Fibroblast of skin of abdomen (primary cell): ENCODE measurements at regions not wholly inside any gene's neighbourhood (a gene's known extent, or its start where the extent isn't known, plus 50 kb on each side); places are given as distances from the start of the nearest gene placed in this dataset.

Experiments used
- DNase-seq: peaks from one replicate; pipeline ENCODE4 v3.0.0-alpha.2; 2013

DNA sequence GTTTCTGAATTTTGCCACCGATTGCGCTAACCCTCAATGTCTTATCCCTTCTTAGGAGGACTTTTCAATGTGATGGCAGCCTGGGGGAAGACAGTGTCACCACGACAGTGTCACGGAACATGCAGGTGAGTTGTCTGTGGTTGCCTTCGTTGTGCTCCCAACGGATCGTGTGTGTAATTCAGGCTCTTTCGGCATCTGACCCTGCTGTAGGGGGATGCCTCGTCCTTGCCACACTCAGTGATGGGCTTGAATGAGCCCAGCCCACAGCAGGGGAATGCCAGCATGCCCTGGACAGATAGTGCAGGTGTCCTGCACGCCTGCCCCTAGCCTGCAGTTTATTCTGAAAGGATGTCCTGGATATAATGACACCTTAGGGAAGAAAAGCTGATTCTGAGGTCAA is 123.8 kb upstream of the RTL1 start:
- DNase-seq, result no peak

- DNase-seq, result no peak
Measured at GRCh38 chr14:101027966-101028365, 124.4 kb upstream of the RTL1 start.

GRCh38 chr14:101028971-101029667 is 125.6 kb upstream of the RTL1 start:
- no peak for DNase-seq

GRCh38 chr14:101029668-101030290 is 126.3 kb upstream of the RTL1 start:
- no peak for DNase-seq

DNA sequence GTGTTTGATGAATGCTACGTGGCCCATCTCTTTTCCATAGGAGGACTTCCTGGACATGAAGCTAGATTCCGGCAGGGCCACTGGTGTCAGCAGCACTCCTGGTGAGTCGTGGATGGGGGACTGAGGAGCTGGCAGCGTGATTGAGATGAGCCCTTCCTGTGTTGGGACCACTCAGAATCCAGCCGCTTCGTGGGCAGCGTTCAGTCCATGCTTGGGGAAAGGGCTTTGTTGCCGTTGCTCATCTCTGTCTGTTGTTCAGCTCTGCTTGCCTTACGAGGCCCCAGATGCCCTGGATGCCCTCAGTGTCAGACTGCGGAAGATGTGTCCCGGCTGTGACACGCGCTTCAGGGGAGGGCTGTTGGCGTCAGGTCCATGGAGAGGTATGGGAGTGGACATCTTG is 127.1 kb upstream of the RTL1 start:
- no peak for DNase-seq

DNA sequence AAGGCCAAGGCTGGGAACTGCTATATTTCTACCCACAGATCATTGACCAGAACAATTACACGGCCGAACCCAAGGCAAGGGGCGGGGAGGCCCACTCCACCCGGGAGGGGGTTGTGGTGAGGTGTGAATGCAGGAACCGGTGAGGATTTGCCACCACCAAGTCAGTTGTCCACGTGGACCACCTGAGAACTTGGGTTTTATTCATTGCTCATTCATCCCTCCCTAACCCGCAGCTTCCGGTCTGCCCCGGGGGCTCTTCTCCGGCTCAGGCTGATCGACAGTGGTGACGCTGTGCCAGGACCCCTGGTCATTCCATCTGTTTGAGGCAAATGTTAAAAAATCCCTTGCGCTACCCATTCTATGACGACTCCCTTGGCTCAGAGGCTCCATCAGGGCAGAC is 127.7 kb upstream of the RTL1 start:
- no peak for DNase-seq

- no peak for DNase-seq
Measured at GRCh38 chr14:101031721-101032120, 128.2 kb upstream of the RTL1 start.

DNA sequence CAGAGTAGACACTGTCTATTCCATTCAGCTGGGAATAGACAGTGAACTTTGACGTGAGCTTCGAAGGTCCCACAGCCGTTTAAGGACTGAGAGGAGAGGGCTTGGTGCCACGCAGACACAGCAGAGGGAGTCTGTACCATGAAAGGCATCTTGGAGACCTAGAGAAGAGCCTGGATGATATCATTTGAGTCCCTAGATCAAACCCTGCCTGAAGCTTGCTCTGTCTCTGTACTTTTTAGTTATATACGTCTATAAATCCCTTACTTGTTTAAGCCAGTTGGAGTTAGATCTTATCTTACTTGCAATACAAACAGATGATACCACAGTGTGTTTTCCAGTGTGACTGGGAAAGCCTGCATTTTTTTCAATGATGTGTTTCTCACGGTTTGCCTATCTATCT is 128.9 kb upstream of the RTL1 start:
- DNase-seq, result no peak

DNA sequence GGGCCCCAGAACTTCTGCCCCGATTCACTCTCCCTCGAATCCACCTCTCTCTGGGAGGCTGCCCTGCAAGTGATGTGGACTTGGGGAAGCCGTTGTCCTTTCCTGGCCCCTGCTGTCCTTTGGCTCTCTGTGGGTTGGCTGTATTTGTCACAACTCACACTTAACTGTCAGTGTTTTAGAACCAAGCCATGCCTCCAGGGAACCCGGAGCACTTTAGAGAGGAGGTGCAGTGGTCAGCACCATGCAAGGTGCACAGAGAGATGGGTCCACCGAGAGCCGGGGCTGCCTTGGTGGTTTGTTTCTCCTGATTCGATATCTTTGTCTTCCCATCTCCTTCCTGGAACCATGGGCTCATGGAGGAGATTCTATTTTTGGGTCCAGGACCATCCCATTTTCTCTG is 129.5 kb upstream of the RTL1 start:
- DNase-seq, result no peak

GRCh38 chr14:101033446-101034165 is 130.1 kb upstream of the RTL1 start:
- no peak for DNase-seq

DNA sequence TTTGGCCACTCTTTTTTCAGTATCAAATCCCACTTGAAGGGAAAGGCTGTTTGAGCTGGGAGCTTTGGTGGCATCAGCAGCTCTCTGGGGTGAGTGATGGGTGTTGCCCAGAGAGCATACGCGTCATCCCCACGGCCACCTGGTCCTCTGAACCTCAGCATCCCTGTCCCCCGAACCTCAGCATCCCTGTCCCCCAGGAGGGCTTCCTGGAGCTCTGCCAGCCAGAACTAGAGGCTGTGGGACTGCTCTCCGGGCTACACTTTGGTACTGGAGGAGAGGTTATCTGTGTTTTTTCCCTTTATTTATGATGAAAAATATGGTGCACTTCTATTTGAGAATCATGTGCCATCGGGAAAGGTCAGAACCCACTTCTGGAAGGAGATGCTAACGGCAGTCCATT is 131.5 kb upstream of the RTL1 start:
- no peak for DNase-seq

DNA sequence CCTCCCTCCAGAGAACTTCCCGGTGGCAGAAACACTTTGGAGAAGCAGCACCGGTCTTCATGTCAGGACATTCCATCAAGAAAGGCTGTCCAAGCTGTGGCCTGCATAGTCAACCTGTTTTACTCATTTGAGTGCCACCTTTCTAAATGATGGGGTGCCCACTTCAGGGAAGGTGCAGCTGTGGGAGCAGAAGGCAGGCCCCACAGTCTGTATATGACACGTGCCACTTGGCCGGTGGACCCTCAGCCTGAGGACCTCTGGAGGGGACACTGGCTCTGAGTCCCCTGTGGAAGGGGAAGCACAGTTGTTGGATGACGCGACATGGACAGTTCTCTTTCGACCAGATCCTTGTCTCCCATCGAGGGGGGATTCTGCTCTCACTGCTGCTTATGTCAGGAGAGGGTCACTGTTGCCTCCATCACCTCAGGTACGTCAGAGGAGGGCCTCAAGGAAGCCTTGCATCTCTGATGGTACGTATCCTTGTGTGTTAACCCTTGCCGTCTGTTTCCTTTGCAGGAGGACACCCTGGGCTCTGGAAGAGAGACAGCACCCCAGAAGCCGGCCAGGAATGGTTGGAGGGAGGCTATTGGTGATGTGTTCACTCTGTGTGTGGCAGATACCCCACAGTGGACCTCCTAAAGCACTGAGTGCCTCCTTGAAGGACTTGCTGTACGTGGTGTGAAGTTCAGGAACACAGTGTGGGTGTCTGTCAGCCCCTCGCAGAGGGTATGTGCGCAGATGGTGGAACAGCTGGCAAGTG is 132.1 kb upstream of the RTL1 start:
- no peak for DNase-seq

DNA sequence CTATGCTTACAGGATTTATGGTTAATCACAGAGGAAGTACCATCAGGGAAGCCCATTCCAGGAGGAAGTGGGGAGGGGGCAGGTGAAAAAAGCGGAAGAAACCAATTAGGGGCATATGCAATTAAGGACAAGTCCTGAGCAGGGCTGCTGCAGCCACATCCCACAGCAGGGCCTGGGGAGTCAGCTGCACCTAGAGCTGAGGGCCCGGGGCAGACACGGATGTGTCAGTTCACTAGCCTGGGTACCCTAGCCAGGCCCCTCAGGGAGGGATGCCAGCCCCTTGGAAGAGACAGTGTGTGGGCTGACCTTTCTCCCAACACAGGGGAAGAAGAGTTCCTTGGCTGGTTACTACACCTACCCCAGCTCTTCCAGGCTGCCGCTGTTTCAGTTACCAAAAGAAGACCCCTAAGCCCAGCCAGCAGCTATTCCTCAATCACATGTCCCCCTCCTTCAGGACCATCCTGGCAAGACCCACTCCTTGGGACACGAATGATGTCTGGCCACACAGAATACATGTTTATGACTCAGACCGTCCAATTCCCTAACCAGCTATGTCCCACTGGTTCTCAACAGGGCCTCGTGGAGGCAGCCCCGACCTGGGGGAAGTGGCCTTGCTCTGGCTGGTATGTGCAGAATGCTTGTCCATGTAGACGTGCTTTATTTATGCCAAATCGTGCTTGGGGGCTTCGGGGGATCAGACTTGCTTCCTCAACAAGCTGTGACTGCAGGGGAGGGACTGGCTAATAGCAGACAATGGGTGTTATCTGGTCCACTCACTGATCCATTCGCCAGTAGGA is 133.7 kb upstream of the RTL1 start:
- DNase-seq, result no peak

GRCh38 chr14:101039031-101039754 is 135.7 kb upstream of the RTL1 start:
- no peak for DNase-seq

DNA sequence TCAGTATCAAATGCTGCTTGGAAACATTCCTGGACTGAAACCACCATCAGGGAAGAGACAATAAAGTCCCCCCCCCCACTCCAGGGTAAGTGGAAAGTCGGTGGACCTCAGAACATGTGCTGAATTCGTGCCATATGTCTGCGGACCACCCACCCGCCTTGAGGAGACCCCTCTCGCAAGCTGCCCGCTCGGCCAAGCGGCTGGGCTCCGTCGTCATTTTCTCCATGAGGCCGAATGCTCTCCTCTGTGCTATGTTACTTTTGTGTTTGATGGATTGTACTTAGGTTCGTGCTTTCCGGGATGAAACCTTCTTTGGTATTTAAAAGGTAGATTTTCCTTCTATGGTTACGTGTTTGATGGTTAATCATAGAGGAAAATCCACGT is 136.2 kb upstream of the RTL1 start:
- DNase-seq, result no peak

- DNase-seq, result no peak
Measured at GRCh38 chr14:101040538-101041442, 137.3 kb upstream of the RTL1 start.

GRCh38 chr14:101043891-101044290 is 140.4 kb upstream of the RTL1 start:
- no peak for DNase-seq

- no peak for DNase-seq
Measured at GRCh38 chr14:101044741-101045140, 141.2 kb upstream of the RTL1 start.

DNA sequence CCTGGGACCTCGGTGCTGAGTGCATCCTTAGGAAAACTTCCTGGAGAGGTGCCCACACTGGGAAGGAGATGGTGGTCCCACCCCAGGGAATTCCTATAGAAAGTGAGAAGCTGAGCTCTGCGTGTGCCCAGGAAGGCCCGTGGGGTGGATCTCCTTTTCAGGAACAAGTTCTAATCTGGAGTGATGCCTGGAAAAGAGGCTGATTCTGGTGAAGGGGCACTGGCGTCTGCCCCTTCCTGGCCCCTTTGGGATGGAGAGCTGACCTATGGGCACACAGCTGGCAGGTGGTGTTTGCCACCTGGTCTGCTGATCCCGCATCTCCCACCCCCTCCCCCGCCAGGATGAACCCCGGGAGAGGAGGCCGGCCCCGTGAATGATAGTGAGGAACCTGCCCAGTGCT is 142.0 kb upstream of the RTL1 start:
- DNase-seq, result no peak

- no peak for DNase-seq
Measured at GRCh38 chr14:101046071-101046470, 142.5 kb upstream of the RTL1 start.

DNA sequence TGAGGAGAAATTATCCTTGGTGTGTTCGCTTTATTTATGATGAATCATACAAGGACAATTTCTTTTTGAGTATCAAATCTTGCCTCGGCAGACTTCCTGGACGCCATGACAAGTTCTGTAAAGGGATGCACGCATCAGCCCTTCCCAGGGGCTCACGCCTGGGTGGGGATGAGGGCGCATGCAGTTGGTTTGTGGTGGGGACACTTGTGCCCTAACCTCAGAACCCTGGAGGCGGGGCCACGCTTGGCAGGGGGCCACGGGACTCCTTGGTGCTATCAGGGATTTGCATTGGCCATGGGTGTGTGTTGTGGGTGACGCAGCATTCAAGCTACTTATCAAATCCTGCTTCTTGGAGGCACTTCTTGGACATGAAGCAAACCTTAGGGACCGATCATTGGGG is 143.8 kb upstream of the RTL1 start:
- DNase-seq, result no peak
